Activated CD4-positive, alpha-beta memory T cell treated with anti-CD3 and anti-CD28 coated beads for 36 hours (primary cell): ENCODE measurements at regions not wholly inside any gene's neighbourhood (a gene's known extent, or its start where the extent isn't known, plus 50 kb on each side); places are given as distances from the start of the nearest gene placed in this dataset.
A peak's percentile ranks its signal among the peaks of the same experiment; 100 is the strongest.

Experiments used
- CTCF ChIA-PET: fragments of 350-600 bp; sonication (Branson Sonifier 250); formaldehyde crosslinking; loops from one replicate; lab custom pipeline; 2021; ENCODE audit warnings: antibody characterized with exemption, inconsistent platforms; lab: Charles Lee
- POLR2A ChIA-PET: fragments of 350-600 bp; sonication (Branson Sonifier 250); formaldehyde crosslinking; loops from one replicate; lab custom pipeline; 2021; ENCODE audit warnings: antibody characterized with exemption; lab: Charles Lee
- DNase-seq: peaks from one replicate; pipeline ENCODE4 v3.0.0-alpha.2; 2020
- H3K27ac Mint-ChIP-seq: one replicate; pipeline ENCODE4 v1.8.0; 2021; ENCODE audit warnings: mixed read lengths
- H3K27me3 Mint-ChIP-seq: one replicate; pipeline ENCODE4 v1.8.0; 2021; ENCODE audit warnings: mixed read lengths
- H3K36me3 Mint-ChIP-seq: one replicate; pipeline ENCODE4 v1.8.0; 2021; ENCODE audit warnings: mixed read lengths
- H3K4me1 Mint-ChIP-seq: one replicate; pipeline ENCODE4 v1.8.0; 2021; ENCODE audit warnings: low read depth, mixed read lengths
- H3K4me3 Mint-ChIP-seq: one replicate; pipeline ENCODE4 v1.8.0; 2021; ENCODE audit warnings: mild to moderate bottlenecking, mixed read lengths
- H3K9me3 Mint-ChIP-seq: one replicate; pipeline ENCODE4 v1.8.0; 2021; ENCODE audit warnings: mixed read lengths
- intact Hi-C: fragments of 100-400 bp; cut with micrococcal nuclease; formaldehyde crosslinking; loops from one replicate; pipeline ENCODE4 v1.15.1; 2023

DNA sequence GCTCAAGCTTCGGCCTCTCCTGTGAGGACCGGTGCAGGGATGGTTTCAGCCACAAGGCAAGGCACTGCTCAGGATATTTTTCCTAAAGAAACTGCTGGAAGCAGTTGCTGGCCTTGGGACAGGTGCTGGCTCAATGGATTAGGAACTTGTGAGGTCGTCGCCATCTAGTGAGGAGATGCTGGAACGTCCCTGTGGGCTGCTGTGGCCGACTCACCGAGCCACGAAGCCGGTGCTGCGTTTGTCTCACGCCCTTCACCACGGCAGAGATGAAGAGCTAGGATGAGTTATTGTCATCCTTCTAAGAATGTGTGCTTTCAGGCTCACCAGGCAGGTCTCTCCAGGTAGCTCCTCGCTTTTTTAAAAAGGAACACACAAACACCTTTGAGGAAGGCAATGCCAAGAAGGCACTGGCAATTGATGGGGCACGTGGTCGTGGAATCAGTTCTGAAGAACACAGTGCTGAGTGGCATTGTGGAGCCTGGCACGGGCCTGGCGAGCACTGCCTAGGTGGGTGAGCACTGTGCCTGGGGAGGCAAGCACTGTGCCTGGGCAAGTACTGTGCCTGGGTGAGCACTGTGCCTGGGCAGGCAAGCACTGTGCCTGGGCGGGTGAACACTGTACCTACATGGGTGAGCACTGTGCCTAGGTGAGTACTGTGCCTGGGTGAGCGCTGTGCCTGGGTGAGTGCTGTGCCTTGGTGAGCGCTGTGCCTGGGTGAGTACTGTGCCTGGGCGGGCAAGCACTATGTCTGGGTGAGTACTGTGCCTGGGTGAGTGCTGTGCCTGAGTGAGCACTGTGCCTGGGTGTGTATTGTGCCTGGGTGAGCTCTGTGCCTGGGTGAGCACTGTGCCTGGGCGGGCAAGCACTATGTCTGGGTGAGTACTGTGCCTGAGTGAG, 140.4 kb downstream of the TEX29 start:
- DNase-seq: peak; percentile 12
- Mint-ChIP-seq H3K4me3 (no peak overlapping the region), H3K27me3 (peaks cover 5% of the 10 kb centered on the region), H3K27ac (no peak overlapping the region), H3K9me3 (no peaks in the 10 kb centered on the region), H3K4me1 (no peaks in the 10 kb centered on the region), H3K36me3 (no peaks in the 10 kb centered on the region)
- ChIA-PET CTCF (no interaction called here), POLR2A (no interaction called here)
- intact Hi-C loops: no loop called here

DNA sequence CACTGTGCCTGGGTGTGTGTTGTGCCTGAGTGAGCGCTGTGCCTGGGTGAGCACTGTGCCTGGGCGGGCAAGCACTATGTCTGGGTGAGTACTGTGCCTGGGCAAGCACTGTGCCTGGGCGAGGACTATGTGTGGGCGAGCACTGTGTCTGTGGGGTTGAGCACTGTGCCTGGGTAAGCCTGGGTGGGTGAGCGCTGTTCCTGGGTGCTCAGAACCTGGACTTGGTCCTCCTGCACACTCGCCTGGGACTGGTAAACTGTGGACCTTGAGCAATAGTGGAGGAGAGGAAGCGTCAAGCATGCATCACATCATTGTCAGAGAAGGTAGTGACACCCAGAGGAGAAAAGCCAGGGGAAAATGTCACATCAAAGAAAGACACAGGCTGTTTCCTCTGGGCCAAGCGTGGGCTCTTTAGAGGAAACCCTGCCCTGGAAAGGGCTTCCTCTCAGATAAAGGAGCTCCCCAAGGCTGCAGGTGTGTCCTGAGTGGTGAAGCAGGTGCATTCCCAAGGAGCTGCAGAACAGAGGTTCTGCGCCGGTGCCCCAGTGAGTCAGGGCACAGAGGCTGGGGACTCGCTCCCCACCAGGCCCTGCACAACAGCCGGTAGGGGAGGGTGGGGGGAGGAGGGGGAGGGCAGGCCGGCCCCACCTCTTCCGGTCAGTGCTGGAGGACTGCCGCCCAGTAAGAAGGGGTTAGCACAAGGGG, 141.2 kb downstream of the TEX29 start:
- POLR2A ChIA-PET: no interaction called here
- peaks cover 9% of the 10 kb centered on the region for H3K27me3 Mint-ChIP-seq
- no peaks in the 10 kb centered on the region for H3K9me3 Mint-ChIP-seq
- H3K4me1 Mint-ChIP-seq: no peaks in the 10 kb centered on the region
- intact Hi-C loops: no loop called here
- DNase-seq: no peak
- CTCF ChIA-PET: no interaction called here
- H3K4me3 Mint-ChIP-seq: no peak overlapping the region
- H3K36me3 Mint-ChIP-seq: no peaks in the 10 kb centered on the region
- H3K27ac Mint-ChIP-seq: no peak overlapping the region

DNA sequence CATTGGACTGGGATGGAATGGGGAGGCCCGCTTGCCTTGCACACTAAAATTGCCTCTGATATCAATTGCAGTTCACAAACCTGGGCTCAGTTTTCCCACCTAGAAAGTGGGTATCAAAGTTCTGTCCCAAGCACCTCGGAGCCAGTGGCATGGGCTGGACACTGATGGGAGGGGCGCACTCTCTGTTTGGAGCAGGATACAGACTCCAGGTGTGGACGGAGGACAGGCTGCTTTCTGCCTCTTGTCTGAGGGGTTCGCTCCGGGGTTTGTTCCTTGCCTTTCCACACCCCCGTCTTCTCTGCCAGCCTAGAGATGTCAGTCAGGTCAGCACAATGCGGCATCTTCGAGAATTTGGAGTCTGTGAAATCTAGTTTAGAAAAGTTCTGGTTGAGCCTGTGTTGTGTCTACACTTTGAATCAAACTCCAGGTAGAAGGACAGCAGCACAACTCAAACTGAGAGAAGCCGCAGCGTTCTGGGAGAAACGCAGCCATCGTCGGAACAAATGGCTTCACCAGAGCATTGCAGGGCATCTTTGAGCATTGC, 141.9 kb downstream of the TEX29 start:
- ChIA-PET POLR2A (no interaction called here), CTCF (no interaction called here)
- intact Hi-C loops: no loop called here
- no peaks in the 10 kb centered on the region for H3K36me3 Mint-ChIP-seq
- H3K27ac Mint-ChIP-seq: no peak overlapping the region
- no peaks in the 10 kb centered on the region for H3K4me1 Mint-ChIP-seq
- no peak for DNase-seq
- H3K9me3 Mint-ChIP-seq: no peaks in the 10 kb centered on the region
- H3K4me3 Mint-ChIP-seq: no peak overlapping the region
- H3K27me3 Mint-ChIP-seq: peaks cover 11% of the 10 kb centered on the region

DNA sequence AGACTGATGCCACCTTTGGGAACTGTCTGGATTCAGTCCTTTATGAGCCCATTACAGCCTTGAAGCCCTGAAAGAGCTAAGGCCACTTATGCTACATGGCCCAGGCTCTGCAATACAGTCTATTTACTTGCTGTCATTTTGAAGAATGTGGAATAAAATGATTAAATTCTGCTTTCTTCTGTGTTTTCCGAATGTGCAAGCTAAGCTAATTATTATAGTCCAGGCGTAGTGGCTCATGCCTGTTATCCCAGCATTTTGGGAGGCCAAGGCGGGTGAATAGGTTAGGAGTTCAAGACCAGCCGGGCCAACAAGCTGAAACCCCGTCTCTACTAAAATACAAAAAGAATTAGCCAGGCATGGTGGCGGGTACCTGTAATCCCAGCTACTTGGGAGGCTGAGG, 142.5 kb downstream of the TEX29 start:
- Mint-ChIP-seq H3K36me3 (no peaks in the 10 kb centered on the region), H3K9me3 (no peaks in the 10 kb centered on the region), H3K4me3 (no peak overlapping the region), H3K27me3 (peaks cover 11% of the 10 kb centered on the region), H3K27ac (no peak overlapping the region), H3K4me1 (no peaks in the 10 kb centered on the region)
- no peak for DNase-seq
- intact Hi-C loops: no loop called here
- CTCF ChIA-PET: no interaction called here
- POLR2A ChIA-PET: no interaction called here

DNA sequence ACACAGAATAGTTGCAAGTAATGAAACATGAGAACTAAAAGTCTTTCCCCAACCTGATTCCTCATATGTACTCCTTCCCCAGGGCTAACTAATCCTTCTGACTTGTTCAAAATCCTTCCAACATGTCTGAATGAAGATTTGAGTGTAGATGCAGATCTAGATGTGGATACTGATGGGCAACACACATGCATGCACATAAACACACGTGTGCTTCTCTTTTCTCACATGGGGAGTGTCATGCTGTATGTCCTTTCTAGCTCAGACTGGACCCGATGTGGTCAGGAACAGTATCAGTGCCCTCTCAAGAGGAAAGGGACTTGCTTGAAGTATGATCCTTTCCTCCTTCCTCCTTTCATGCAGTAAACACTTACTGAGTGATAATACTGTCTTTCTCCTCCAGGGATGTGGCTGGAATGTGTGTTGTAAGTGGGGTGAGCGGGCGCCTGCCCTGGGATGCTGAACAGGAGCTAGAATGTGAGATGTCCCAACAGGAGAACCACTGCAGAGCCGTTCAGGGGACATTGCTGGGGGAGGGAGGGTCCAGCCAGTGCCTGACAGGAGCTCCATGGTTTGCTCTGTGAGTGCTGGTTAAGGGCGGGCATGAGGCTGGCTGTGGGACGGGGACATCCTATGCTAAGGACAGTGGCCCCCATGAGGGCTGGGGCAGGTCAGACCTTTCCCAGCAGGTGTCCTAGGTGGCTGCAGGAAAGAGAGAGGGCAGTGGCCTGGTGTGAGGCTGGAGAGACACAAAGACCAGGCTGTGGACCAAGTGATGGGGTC, 146.9 kb downstream of the TEX29 start:
- intact Hi-C loops: no loop called here
- H3K27ac Mint-ChIP-seq: no peak overlapping the region
- no peaks in the 10 kb centered on the region for H3K9me3 Mint-ChIP-seq
- no peak for DNase-seq
- no peaks in the 10 kb centered on the region for H3K36me3 Mint-ChIP-seq
- CTCF ChIA-PET: no interaction called here
- POLR2A ChIA-PET: no interaction called here
- no peaks in the 10 kb centered on the region for H3K4me1 Mint-ChIP-seq
- no peak overlapping the region for H3K4me3 Mint-ChIP-seq
- peaks cover 8% of the 10 kb centered on the region for H3K27me3 Mint-ChIP-seq

DNA sequence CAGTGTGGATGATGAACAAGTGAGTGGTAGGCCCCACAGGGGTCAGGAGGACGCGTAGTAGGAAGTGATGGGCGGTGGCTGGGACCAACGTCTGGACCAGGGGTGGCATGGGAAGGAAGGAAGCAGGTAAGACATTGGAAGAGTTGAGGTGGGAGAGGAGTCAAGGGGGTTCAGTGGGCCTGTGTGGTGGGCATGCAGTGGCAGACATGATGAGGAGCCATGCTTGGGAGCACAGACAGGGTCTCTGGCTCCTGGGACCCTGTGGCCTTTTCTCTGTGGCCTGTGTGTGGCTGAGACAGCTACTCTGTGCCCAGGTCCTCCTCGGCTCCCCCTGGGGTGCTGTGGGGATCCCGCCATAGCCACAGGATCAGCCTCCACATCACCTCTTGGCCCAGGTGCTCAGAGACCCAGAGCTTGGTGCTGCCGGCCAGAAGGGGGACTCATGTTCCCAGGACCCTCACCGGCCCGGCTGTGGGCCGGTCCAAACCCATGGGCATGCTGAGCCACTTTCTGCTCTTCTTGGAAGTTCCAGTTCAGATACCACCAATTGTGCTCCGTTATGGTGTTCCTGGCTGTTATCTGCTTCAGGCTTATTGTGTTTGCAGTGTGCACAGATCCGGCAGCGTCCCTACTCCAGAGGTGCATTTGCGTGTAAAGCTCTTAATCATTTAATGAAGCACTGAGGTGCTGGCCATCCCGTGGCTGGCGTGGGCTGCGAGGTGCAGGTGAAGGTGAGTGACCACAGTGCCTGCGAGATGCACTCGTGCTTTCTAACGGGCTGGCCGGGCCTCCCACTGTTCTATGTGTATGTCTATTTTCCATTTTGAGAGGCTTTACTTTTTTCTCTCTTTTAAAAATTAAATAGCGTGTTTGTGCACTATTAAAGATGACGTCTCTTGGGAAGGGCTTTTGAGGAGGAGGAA, 147.9 kb downstream of the TEX29 start:
- peaks cover 8% of the 10 kb centered on the region for H3K27me3 Mint-ChIP-seq
- DNase-seq: no peak

DNA sequence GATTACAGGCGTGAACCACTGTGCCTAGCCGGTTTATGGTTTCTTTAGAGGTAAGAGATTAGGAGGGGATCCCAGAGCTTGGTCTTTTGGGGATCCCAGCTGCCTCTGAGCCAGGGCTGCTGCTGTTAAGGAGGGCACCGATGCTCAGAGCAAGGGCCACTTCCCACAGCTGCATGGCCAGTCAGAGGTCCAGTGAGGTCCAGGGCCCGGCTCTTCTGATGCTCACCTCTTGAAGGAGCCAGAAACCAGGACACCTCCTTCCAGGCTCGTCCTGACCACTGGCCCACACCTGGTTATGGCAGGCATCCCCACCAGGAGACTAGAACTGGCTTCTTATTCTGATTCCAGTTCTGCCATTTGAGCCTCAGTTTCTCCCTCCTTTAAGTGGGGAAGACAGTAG, 149.0 kb downstream of the TEX29 start:
- intact Hi-C loops: no loop called here
- ChIA-PET POLR2A (no interaction called here), CTCF (no interaction called here)

More for the DNA sequence above, 147.9 kb downstream of the TEX29 start:
- intact Hi-C loops: no loop called here
- POLR2A ChIA-PET: no interaction called here
- CTCF ChIA-PET: no interaction called here
- Mint-ChIP-seq H3K4me3 (no peak overlapping the region), H3K27ac (no peak overlapping the region), H3K9me3 (no peaks in the 10 kb centered on the region), H3K4me1 (no peaks in the 10 kb centered on the region), H3K36me3 (no peaks in the 10 kb centered on the region)

DNA sequence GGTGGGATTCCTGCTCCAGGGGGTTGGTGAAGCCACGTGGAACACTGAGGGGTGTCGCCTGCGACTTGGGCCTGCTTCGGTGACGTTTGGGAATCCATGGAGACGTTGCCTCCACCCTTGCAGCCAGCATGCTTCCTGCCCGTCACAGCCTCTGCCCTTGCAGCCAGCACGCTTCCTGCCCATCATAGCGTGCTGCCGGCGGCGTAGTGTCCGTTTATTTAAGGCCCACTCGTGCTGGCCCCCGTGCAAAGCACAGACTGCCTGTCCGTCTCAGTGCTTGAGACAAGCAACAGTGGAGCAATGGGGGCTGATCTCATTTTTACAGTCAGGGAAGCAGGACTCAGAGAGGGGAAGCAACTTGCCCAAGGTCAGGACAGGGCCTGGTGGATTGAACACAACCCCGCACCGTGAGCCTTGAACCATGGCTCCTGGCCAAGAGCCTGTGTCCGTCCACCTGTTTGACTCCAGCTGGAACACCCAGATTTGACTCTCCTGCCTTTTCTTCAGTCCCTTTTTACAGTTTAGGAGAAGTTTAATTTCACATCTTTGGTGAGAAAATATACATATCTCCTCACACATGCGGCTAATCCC, 149.6 kb downstream of the TEX29 start:
- DNase-seq: no peak

More for the DNA sequence above, 149.0 kb downstream of the TEX29 start:
- Mint-ChIP-seq H3K4me1 (no peaks in the 10 kb centered on the region), H3K27me3 (peaks cover 8% of the 10 kb centered on the region), H3K27ac (no peak overlapping the region), H3K9me3 (no peaks in the 10 kb centered on the region), H3K36me3 (no peaks in the 10 kb centered on the region), H3K4me3 (no peak overlapping the region)
- DNase-seq: no peak

DNA sequence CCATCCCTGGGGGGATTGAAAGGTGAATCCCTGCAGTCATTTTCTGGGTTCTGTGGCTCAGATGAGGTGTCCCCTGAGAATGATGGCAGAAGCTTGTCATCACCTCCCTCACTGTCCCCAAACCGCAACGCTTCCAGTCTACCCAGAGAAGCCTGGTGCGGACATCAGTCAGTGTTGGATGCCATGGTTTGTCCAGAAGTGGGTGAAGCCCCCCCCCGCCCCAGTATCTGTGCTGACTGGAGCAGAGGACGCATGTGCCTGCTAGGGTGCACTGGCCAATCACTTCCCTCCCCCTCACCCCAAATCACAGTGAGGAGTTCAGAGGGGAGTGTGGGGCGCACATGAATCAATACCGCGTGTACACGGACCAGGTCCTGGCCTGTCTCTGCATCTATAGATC, 150.5 kb downstream of the TEX29 start:
- intact Hi-C loops: loop anchor here (10.0 kb wide), 1 partner anchor 974 kb away; no protein-coding TSS in a partner anchor
- Mint-ChIP-seq H3K27me3 (peaks cover 5% of the 10 kb centered on the region), H3K4me1 (no peaks in the 10 kb centered on the region), H3K9me3 (no peaks in the 10 kb centered on the region), H3K36me3 (no peaks in the 10 kb centered on the region), H3K27ac (no peak overlapping the region), H3K4me3 (no peak overlapping the region)
- no peak for DNase-seq
- ChIA-PET CTCF (no interaction called here), POLR2A (no interaction called here)

More for the DNA sequence above, 149.6 kb downstream of the TEX29 start:
- peaks cover 8% of the 10 kb centered on the region for H3K27me3 Mint-ChIP-seq
- H3K9me3 Mint-ChIP-seq: no peaks in the 10 kb centered on the region
- H3K4me1 Mint-ChIP-seq: no peaks in the 10 kb centered on the region
- intact Hi-C loops: loop anchor here (10.0 kb wide), 1 partner anchor 975 kb away; no protein-coding TSS in a partner anchor
- no peak overlapping the region for H3K27ac Mint-ChIP-seq
- ChIA-PET POLR2A (no interaction called here), CTCF (no interaction called here)
- no peaks in the 10 kb centered on the region for H3K36me3 Mint-ChIP-seq
- no peak overlapping the region for H3K4me3 Mint-ChIP-seq

DNA sequence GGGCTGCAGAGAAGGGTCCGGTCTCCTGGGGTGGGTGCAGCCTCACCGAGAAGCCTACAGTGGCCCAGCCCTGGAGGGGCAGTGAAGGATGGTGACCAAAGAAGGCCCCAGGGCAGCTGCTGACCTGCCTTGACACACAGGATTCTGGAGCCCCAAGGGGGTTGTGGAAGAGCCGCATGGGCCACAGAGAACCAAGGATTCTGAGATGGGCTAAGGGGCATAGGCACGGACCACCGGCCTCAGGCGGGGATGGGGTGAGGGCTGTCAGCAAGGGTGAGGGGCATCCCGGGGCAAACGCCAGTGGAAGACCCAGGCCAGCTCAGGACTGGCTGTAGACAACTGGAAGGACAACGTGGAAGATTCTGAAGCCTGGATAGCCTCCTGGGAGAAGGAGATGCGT, 151.6 kb downstream of the TEX29 start:
- intact Hi-C loops: loop anchor here (10.0 kb wide), 1 partner anchor 973 kb away; no protein-coding TSS in a partner anchor
- CTCF ChIA-PET: no interaction called here
- Mint-ChIP-seq H3K36me3 (no peaks in the 10 kb centered on the region), H3K27me3 (peaks cover under 1% of the 10 kb centered on the region), H3K9me3 (no peaks in the 10 kb centered on the region), H3K27ac (no peak overlapping the region), H3K4me1 (no peaks in the 10 kb centered on the region), H3K4me3 (no peak overlapping the region)
- POLR2A ChIA-PET: no interaction called here
- no peak for DNase-seq
